ENCODE measurements at regions not wholly inside any gene's neighbourhood (a gene's known extent, or its start where the extent isn't known, plus 50 kb on each side); places are given as distances from the start of the nearest gene placed in this dataset.

DNA sequence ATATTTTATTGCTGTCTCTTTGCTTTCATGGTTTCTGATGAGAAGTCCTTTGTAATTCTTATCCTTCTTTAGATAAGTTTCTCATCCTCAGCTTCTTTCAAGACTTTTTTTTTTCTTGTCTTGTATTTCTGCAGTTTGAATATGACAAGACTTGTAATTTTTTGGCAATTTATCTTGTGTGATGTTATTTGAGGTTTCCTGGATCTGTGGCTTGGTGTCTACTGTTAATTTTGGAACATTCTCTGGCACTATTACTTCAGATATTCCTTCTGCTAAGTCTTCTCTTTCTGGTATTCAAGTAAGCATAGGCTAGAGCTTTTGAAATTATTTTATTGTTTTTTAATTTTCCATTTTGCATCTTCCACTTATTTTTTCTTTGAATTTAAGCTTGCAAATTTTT lies 1083.2 kb downstream of the CNTNAP5 start:
- no peak overlapping the region for H3K27ac Mint-ChIP-seq
- no peaks in the 10 kb centered on the region for H3K27me3 Mint-ChIP-seq
- H3K4me3 Mint-ChIP-seq: no peak overlapping the region
- no peaks in the 10 kb centered on the region for H3K4me1 Mint-ChIP-seq
- ATAC-seq: no peak
- H3K9me3 Mint-ChIP-seq: peaks cover 4% of the 10 kb centered on the region
- no peaks in the 10 kb centered on the region for H3K36me3 Mint-ChIP-seq

- Mint-ChIP-seq H3K36me3 (no peaks in the 10 kb centered on the region), H3K9me3 (peaks cover 5% of the 10 kb centered on the region), H3K4me3 (no peak overlapping the region)
Observed at GRCh38 chr2:125125902-125126301, 1100.8 kb downstream of the CNTNAP5 start.

DNA sequence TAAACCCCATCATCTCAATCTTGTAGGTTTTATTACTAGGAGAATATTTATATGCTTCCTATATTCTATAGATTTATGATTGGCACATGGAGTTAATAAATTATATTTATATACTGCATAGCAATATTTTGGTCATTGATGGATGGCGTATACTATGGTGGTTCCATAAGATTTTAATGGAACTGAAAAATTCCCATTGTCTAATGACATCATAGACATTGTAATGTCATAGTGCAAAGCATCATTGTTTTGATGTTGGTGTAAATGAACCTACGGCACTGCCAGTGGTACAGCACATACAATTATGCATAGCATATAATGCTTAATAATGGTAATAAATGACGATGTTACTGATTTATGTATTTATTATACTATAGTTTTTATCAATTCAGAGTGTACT lies 1135.9 kb downstream of the CNTNAP5 start:
- Mint-ChIP-seq H3K27ac (no peak overlapping the region), H3K4me1 (no peaks in the 10 kb centered on the region), H3K27me3 (no peaks in the 10 kb centered on the region), H3K36me3 (no peaks in the 10 kb centered on the region), H3K4me3 (no peak overlapping the region), H3K9me3 (peaks cover 12% of the 10 kb centered on the region)
- no peak for ATAC-seq

More at GRCh38 chr2:125125902-125126301, 1100.8 kb downstream of the CNTNAP5 start:
- ATAC-seq: no peak
- H3K4me1 Mint-ChIP-seq: no peaks in the 10 kb centered on the region
- H3K27me3 Mint-ChIP-seq: no peaks in the 10 kb centered on the region
- H3K27ac Mint-ChIP-seq: no peak overlapping the region

GRCh38 chr2:125167152-125167551 lies 1142.1 kb downstream of the CNTNAP5 start:
- H3K9me3 Mint-ChIP-seq: peaks cover 9% of the 10 kb centered on the region

GRCh38 chr2:125167820-125168219 lies 1142.7 kb downstream of the CNTNAP5 start:
- Mint-ChIP-seq H3K27me3 (no peaks in the 10 kb centered on the region), H3K4me3 (no peak overlapping the region), H3K4me1 (no peaks in the 10 kb centered on the region), H3K36me3 (no peaks in the 10 kb centered on the region), H3K27ac (no peak overlapping the region), H3K9me3 (peaks cover 6% of the 10 kb centered on the region)
- ATAC-seq: no peak

More at GRCh38 chr2:125167152-125167551, 1142.1 kb downstream of the CNTNAP5 start:
- no peak for ATAC-seq
- Mint-ChIP-seq H3K27me3 (no peaks in the 10 kb centered on the region), H3K36me3 (no peaks in the 10 kb centered on the region), H3K27ac (no peak overlapping the region), H3K4me1 (no peaks in the 10 kb centered on the region), H3K4me3 (no peak overlapping the region)

DNA sequence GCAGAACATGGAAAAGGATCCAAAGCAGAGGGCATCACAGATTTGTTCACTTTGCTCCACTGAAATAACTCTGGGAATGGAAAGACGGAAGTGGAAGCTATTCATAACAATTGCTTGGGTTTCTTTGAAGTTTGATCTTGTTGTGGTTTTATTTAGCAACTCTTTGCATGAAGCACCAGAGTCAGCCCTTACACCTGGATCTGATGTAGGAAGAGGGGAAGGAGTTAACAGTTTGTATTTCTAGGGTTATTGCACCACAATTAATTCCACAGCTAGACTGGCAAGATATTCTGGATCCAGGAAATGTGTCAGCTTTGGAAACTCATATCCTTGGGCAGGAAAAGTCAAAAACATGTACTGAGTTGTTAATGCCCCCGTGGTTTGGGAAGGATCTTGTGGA lies 1143.4 kb downstream of the CNTNAP5 start:
- no peak for ATAC-seq
- Mint-ChIP-seq H3K27ac (no peak overlapping the region), H3K36me3 (no peaks in the 10 kb centered on the region), H3K4me1 (no peaks in the 10 kb centered on the region), H3K9me3 (peaks cover 6% of the 10 kb centered on the region), H3K27me3 (no peaks in the 10 kb centered on the region), H3K4me3 (no peak overlapping the region)

GRCh38 chr2:125169022-125169763 lies 1144.1 kb downstream of the CNTNAP5 start:
- no peaks in the 10 kb centered on the region for H3K27me3 Mint-ChIP-seq
- H3K36me3 Mint-ChIP-seq: no peaks in the 10 kb centered on the region
- H3K4me1 Mint-ChIP-seq: no peaks in the 10 kb centered on the region
- peaks cover 4% of the 10 kb centered on the region for H3K9me3 Mint-ChIP-seq
- ATAC-seq: no peak
- H3K27ac Mint-ChIP-seq: no peak overlapping the region
- H3K4me3 Mint-ChIP-seq: no peak overlapping the region

- Mint-ChIP-seq H3K4me3 (no peak overlapping the region), H3K9me3 (peaks cover 2% of the 10 kb centered on the region), H3K4me1 (no peaks in the 10 kb centered on the region), H3K27ac (no peak overlapping the region), H3K36me3 (no peaks in the 10 kb centered on the region), H3K27me3 (no peaks in the 10 kb centered on the region)
- no peak for ATAC-seq
Observed at GRCh38 chr2:125169764-125170146, 1144.7 kb downstream of the CNTNAP5 start.

- H3K9me3 Mint-ChIP-seq: no peaks in the 10 kb centered on the region
- no peak overlapping the region for H3K4me3 Mint-ChIP-seq
- H3K36me3 Mint-ChIP-seq: no peaks in the 10 kb centered on the region
- no peaks in the 10 kb centered on the region for H3K27me3 Mint-ChIP-seq
- no peak overlapping the region for H3K27ac Mint-ChIP-seq
- H3K4me1 Mint-ChIP-seq: no peaks in the 10 kb centered on the region
- no peak for ATAC-seq
Observed at GRCh38 chr2:125172181-125172580, 1147.1 kb downstream of the CNTNAP5 start.

DNA sequence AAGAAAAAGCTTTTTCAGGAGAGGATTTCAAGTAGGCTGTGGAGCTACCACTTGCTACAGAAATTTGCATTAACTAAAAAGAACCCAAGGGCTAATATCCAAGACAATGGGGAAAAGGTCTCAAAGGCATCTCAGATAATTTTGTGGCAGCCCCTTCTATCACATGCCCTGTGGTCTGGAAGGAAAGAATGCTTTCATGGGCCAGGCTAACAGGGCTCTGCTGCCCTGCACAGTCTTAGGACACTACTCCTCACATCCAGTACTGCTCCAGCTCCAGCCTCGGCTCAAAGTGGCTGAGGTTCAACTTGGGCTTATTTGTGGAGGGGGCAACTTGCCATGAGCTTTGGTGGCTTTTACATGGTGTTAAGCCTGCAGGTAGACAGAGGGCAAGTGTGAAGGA lies 1150.3 kb downstream of the CNTNAP5 start:
- Mint-ChIP-seq H3K27ac (no peak overlapping the region), H3K9me3 (no peaks in the 10 kb centered on the region), H3K36me3 (no peaks in the 10 kb centered on the region), H3K4me1 (no peaks in the 10 kb centered on the region), H3K4me3 (no peak overlapping the region), H3K27me3 (no peaks in the 10 kb centered on the region)
- no peak for ATAC-seq

DNA sequence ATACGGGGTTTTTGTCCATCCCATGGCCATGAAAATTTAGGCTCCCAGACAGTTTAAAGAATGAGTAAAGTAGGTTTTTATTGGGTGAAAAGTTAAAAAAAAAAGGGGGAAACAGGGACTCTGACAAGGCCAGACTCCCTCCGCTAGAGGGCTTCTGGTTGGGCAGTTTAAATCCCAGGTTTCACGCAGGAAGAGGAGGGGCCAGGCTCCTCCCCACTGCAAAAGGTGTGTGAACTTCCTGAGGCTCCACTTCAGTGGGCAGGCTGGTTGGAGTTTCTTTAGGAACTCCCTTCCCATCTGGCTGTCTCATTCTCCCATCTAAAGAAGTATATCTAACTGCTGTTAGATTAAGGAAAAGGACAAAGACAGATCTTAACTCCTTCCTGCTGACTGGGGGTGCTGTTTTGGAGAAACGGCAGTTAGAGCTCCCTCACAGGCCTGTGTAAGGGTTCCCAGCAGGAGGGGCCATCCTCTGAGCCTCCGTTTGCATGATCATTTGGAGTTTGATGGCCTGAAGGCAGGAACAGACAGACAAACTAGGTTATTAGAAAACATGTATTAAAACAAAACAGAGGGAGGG lies 1160.7 kb downstream of the CNTNAP5 start:
- Mint-ChIP-seq H3K9me3 (peaks cover 16% of the 10 kb centered on the region), H3K4me3 (no peak overlapping the region), H3K4me1 (no peaks in the 10 kb centered on the region), H3K27ac (no peak overlapping the region), H3K36me3 (no peaks in the 10 kb centered on the region), H3K27me3 (no peaks in the 10 kb centered on the region)
- ATAC-seq: no peak

GRCh38 chr2:125207431-125207830 lies 1182.3 kb downstream of the CNTNAP5 start:
- H3K4me1 Mint-ChIP-seq: no peaks in the 10 kb centered on the region
- H3K36me3 Mint-ChIP-seq: no peaks in the 10 kb centered on the region
- no peak overlapping the region for H3K4me3 Mint-ChIP-seq
- peaks cover 10% of the 10 kb centered on the region for H3K9me3 Mint-ChIP-seq
- no peak for ATAC-seq
- no peaks in the 10 kb centered on the region for H3K27me3 Mint-ChIP-seq
- H3K27ac Mint-ChIP-seq: no peak overlapping the region

GRCh38 chr2:125216321-125216720 lies 1191.2 kb downstream of the CNTNAP5 start:
- no peaks in the 10 kb centered on the region for H3K4me1 Mint-ChIP-seq
- no peaks in the 10 kb centered on the region for H3K36me3 Mint-ChIP-seq
- no peak overlapping the region for H3K4me3 Mint-ChIP-seq
- peaks cover 17% of the 10 kb centered on the region for H3K9me3 Mint-ChIP-seq
- no peaks in the 10 kb centered on the region for H3K27me3 Mint-ChIP-seq
- H3K27ac Mint-ChIP-seq: no peak overlapping the region
- ATAC-seq: no peak

- Mint-ChIP-seq H3K27ac (no peak overlapping the region), H3K27me3 (no peaks in the 10 kb centered on the region), H3K9me3 (peaks cover 3% of the 10 kb centered on the region), H3K36me3 (no peaks in the 10 kb centered on the region), H3K4me1 (no peaks in the 10 kb centered on the region), H3K4me3 (no peak overlapping the region)
- ATAC-seq: no peak
Observed at GRCh38 chr2:125224188-125224587, 1199.1 kb downstream of the CNTNAP5 start.

- ATAC-seq: no peak
- H3K27me3 Mint-ChIP-seq: no peaks in the 10 kb centered on the region
- H3K36me3 Mint-ChIP-seq: no peaks in the 10 kb centered on the region
- peaks cover 3% of the 10 kb centered on the region for H3K9me3 Mint-ChIP-seq
- no peaks in the 10 kb centered on the region for H3K4me1 Mint-ChIP-seq
- H3K27ac Mint-ChIP-seq: no peak overlapping the region
- H3K4me3 Mint-ChIP-seq: no peak overlapping the region
Observed at GRCh38 chr2:125224830-125225229, 1199.7 kb downstream of the CNTNAP5 start.

DNA sequence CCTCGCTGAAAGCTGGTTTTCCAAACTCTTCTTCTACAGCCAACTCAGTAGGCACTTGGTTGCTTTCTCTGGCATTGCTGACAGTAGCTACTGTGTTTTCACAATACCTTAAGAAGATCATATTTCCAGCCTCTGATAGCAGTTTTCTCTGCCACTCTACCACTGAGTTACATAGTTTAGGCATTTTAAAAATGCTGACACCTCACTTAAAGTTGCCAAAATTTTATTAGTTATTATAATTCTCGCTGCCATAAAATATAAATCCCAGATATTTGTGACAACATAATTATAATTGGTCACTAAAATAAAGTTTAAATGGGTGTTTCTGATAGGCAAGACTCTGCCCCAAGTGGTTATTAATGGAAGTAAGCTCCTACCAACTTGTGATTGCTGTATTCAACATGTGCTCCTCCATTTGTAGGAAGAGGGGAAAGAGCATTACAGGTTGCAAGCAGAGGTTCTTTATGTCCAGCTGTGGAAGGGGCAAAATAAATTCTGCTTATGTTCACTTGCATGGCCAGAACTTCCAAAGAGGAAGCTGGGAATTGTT lies 1202.8 kb downstream of the CNTNAP5 start:
- Mint-ChIP-seq H3K27ac (no peak overlapping the region), H3K36me3 (no peaks in the 10 kb centered on the region), H3K27me3 (no peaks in the 10 kb centered on the region), H3K4me3 (no peak overlapping the region), H3K4me1 (no peaks in the 10 kb centered on the region), H3K9me3 (peaks cover 5% of the 10 kb centered on the region)
- ATAC-seq: no peak
